Liver (tissue), 8 donors: ENCODE measurements at regions not wholly inside any gene's neighbourhood (a gene's known extent, or its start where the extent isn't known, plus 50 kb on each side); places are given as distances from the start of the nearest gene placed in this dataset.

Source experiments
- DNase-seq: peaks from one replicate; pipeline ENCODE4 v3.0.0-alpha.2; 2017; ENCODE audit warnings: low spot score
- H3K27ac ChIP-seq, 2 donors: one replicate each; pipeline ENCODE4 v1.7.0; 2013; ENCODE audit warnings: inconsistent platforms in 2 of 2, low read length in 2 of 2, control low read depth in 1 of 2, low read depth in 1 of 2, mild to moderate bottlenecking in 1 of 2
- H3K27me3 ChIP-seq, 4 donors: one replicate each; pipeline versions ENCODE4 v1.6.1 to v1.7.0; 2013; ENCODE audit warnings: low read length in 3 of 4, inconsistent platforms in 1 of 4, mild to moderate bottlenecking in 1 of 4, moderate library complexity in 1 of 4; ENCODE audit not compliant: control insufficient read depth in 4 of 4, insufficient read depth in 4 of 4
- H3K36me3 ChIP-seq, 4 donors: one replicate each; pipeline versions ENCODE4 v1.6.1 to v1.7.0; 2013; ENCODE audit warnings: low read length in 3 of 4, mild to moderate bottlenecking in 3 of 4, low read depth in 1 of 4, moderate library complexity in 1 of 4; ENCODE audit not compliant: control insufficient read depth in 4 of 4, insufficient read depth in 3 of 4
- H3K4me1 ChIP-seq, 4 donors: one replicate each; pipeline versions ENCODE4 v1.6.1 to v1.7.0; 2013; ENCODE audit warnings: low read length in 3 of 4, mild to moderate bottlenecking in 3 of 4, moderate library complexity in 1 of 4; ENCODE audit not compliant: control insufficient read depth in 4 of 4, insufficient read depth in 4 of 4
- H3K4me3 ChIP-seq, 3 donors: one replicate each; pipeline versions ENCODE4 v1.6.1 to v1.7.0; 2013; ENCODE audit warnings: low read length in 3 of 3, control low read depth in 1 of 3, low read depth in 1 of 3, mild to moderate bottlenecking in 1 of 3
- H3K9ac ChIP-seq, 2 donors: one replicate each; pipeline ENCODE4 v1.7.0; 2013; ENCODE audit warnings: low read length in 2 of 2, mild to moderate bottlenecking in 2 of 2, moderate library complexity in 2 of 2, control low read depth in 1 of 2, low read depth in 1 of 2
- H3K9me3 ChIP-seq, 4 donors: one replicate each; pipeline versions ENCODE4 v1.6.1 to v1.7.0; 2013; ENCODE audit warnings: low read length in 3 of 4; ENCODE audit not compliant: control insufficient read depth in 4 of 4
- ATF3 ChIP-seq: IDR thresholded peaks from 2 replicates; pipeline ENCODE4 v1.6.1; 2016; ENCODE audit warnings: antibody characterized with exemption
- CTCF ChIP-seq: fragments of 150-350 bp; IDR thresholded peaks from 2 replicates; pipeline ENCODE4 v1.5.1; 2017; ENCODE audit warnings: improper control_type of control experiment, low read depth, low read length; ENCODE audit not compliant: missing input control
- FOXA1 ChIP-seq: IDR thresholded peaks from 2 replicates; pipeline ENCODE4 v1.6.1; 2016; ENCODE audit warnings: antibody characterized with exemption
- FOXA2 ChIP-seq: IDR thresholded peaks from 2 replicates; pipeline ENCODE4 v1.6.1; 2016; ENCODE audit warnings: antibody characterized with exemption
- GABPA ChIP-seq, 2 donors: IDR thresholded peaks in 1 of 2; conservative IDR thresholded peaks in 1 of 2; 2 replicates each; pipeline ENCODE4 v1.6.1; 2016; ENCODE audit warnings: antibody characterized with exemption in 2 of 2, mild to moderate bottlenecking in 1 of 2, moderate library complexity in 1 of 2
- HNF4A ChIP-seq, 2 donors: conservative IDR thresholded peaks; 2 replicates each; pipeline ENCODE4 v1.6.1; 2016; ENCODE audit warnings: antibody characterized with exemption in 2 of 2, mild to moderate bottlenecking in 2 of 2
- HNF4G ChIP-seq: IDR thresholded peaks from 2 replicates; pipeline ENCODE4 v1.6.1; 2016; ENCODE audit warnings: antibody characterized with exemption
- JUND ChIP-seq, 2 donors: IDR thresholded peaks; 2 replicates each; pipeline ENCODE4 v1.6.1; 2016; ENCODE audit warnings: antibody characterized with exemption in 2 of 2
- MAX ChIP-seq: IDR thresholded peaks from 2 replicates; pipeline ENCODE4 v1.6.1; 2016; ENCODE audit warnings: antibody characterized with exemption
- RAD21 ChIP-seq, 2 donors: IDR thresholded peaks; 2 replicates each; pipeline ENCODE4 v1.6.1; 2016; ENCODE audit warnings: antibody characterized with exemption in 2 of 2, mild to moderate bottlenecking in 2 of 2
- REST ChIP-seq: IDR thresholded peaks from 2 replicates; pipeline ENCODE4 v1.6.1; 2016; ENCODE audit warnings: antibody characterized with exemption, mild to moderate bottlenecking
- RXRA ChIP-seq, 2 donors: IDR thresholded peaks; 2 replicates each; pipeline ENCODE4 v1.6.1; 2017 to 2018; ENCODE audit warnings: antibody characterized with exemption in 2 of 2, mild to moderate bottlenecking in 1 of 2
- SP1 ChIP-seq: IDR thresholded peaks from 2 replicates; pipeline ENCODE4 v1.6.1; 2018; ENCODE audit warnings: antibody characterized with exemption, mild to moderate bottlenecking
- TAF1 ChIP-seq: conservative IDR thresholded peaks from 2 replicates; pipeline ENCODE4 v1.6.1; 2016; ENCODE audit warnings: antibody characterized with exemption, mild to moderate bottlenecking
- YY1 ChIP-seq: IDR thresholded peaks from 2 replicates; pipeline ENCODE4 v1.6.1; 2016; ENCODE audit warnings: antibody characterized with exemption, mild to moderate bottlenecking
- WGBS: extraction: QIAGEN DNeasy Blood & Tissue Kit; methylation state at CpG from one replicate; pipeline ENCODE4 v1.1.7; 2013; 5-methylcytosine and 5-hydroxymethylcytosine counted together
- donor health status: healthy.
- donor health status: healthy.
- donor health status: healthy.
- donor health status: healthy.
- donor health status: healthy.

GRCh38 chr16:85521552-85522307 is 91.4 kb upstream of the GSE1 start:
- no peak for TF ChIP-seq SP1
- no peak for TF ChIP-seq MAX
- no peak for TF ChIP-seq FOXA1
- no peak for TF ChIP-seq JUND (IDR thresholded peaks at IDR 0.05)
- TF ChIP-seq GABPA (IDR thresholded peaks at IDR 0.05 in 1 of 2, conservative IDR thresholded peaks at IDR 0.05 in 1 of 2), result no peak
- TF ChIP-seq HNF4A (conservative IDR thresholded peaks at IDR 0.05), result no peak
- TF ChIP-seq RAD21 (IDR thresholded peaks at IDR 0.05), result no peak
- TF ChIP-seq TAF1, result no peak
- no peak for DNase-seq
- Histone ChIP-seq H3K4me1 (peaks cover 33 to 58% (median 45%) of the 10 kb centered on the region in 4 donors), H3K9ac (peak overlapping the region in 1 of 2 donors; percentile 37), H3K27ac (peak overlapping the region; percentile 53 to 59), H3K4me3 (no peak overlapping the region), H3K27me3 (no peaks in the 10 kb centered on the region), H3K9me3 (no peaks in the 10 kb centered on the region), H3K36me3 (no peaks in the 10 kb centered on the region)
- WGBS, result 86% methylated on average over 21 of the region's 21 CpGs

GRCh38 chr16:85522308-85522841 is 90.7 kb upstream of the GSE1 start:
- DNase-seq, result no peak
- H3K27me3 ChIP-seq, result no peaks in the 10 kb centered on the region
- no peak overlapping the region for H3K4me3 ChIP-seq
- no peak overlapping the region for H3K27ac ChIP-seq
- TF ChIP-seq ATF3 (no peak), YY1 (no peak), HNF4A (conservative IDR thresholded peaks at IDR 0.05) (no peak), FOXA1 (no peak), MAX (no peak), HNF4G (no peak), FOXA2 (no peak), REST (no peak), GABPA (IDR thresholded peaks at IDR 0.05 in 1 of 2, conservative IDR thresholded peaks at IDR 0.05 in 1 of 2) (no peak), RAD21 (IDR thresholded peaks at IDR 0.05) (no peak), CTCF (no peak), RXRA (IDR thresholded peaks at IDR 0.05) (no peak)
- H3K4me1 ChIP-seq, result peaks cover 37 to 65% (median 51%) of the 10 kb centered on the region in 4 donors
- H3K9me3 ChIP-seq, result no peaks in the 10 kb centered on the region
- WGBS, result 95% methylated on average over 13 of the region's 13 CpGs
- no peak overlapping the region for H3K9ac ChIP-seq
- H3K36me3 ChIP-seq, result no peaks in the 10 kb centered on the region
